Astrocyte (in vitro differentiated cells and primary cell): ENCODE measurements at regions not wholly inside any gene's neighbourhood (a gene's known extent, or its start where the extent isn't known, plus 50 kb on each side); places are given as distances from the start of the nearest gene placed in this dataset.

ENCODE experiments used
- CTCF ChIP-seq: IDR thresholded peaks from 2 replicates; pipeline ENCODE4 v1.5.1; 2011; ENCODE audit warnings: low read depth, mild to moderate bottlenecking, inconsistent platforms, low read length, moderate library complexity; ENCODE audit not compliant: insufficient read depth
- EZH2 ChIP-seq: IDR thresholded peaks from 2 replicates; pipeline ENCODE4 v1.6.1; 2012; ENCODE audit warnings: mild to moderate bottlenecking, low read length, inconsistent platforms; ENCODE audit not compliant: insufficient read depth

DNA sequence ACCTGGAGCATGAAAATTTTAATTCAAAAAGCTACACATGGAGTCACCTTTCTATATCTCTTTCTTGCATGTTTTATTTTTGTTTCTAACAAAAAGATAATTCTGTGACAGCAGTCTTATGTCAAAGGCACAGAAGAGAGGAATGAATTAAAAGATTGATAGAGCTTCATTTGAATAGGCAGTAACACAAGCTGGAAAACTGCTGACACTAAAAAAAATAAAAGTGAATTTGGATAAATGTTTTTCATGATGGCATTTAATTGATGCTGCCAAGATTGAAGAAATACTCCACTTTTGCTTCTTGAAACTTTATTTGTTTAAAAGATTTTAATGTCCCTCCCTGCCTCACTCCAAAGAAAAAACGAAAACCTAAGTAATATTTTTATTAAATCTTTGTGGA lies 887.4 kb downstream of the PLA2G4A start:
- TF ChIP-seq EZH2 (no peak), CTCF (no peak)
